Fibroblast of pulmonary artery (primary cell): ENCODE measurements at regions not wholly inside any gene's neighbourhood (a gene's known extent, or its start where the extent isn't known, plus 50 kb on each side); places are given as distances from the start of the nearest gene placed in this dataset.

ENCODE experiments used
- DNase-seq: peaks from one replicate; pipeline ENCODE4 v3.0.0-alpha.2; 2010; ENCODE audit warnings: low read depth
- H3K4me3 ChIP-seq: replicated peaks from 2 replicates; pipeline ENCODE4 v1.5.1; 2011; ENCODE audit warnings: low read depth, mild to moderate bottlenecking, control low read depth, low read length, moderate library complexity
- CTCF ChIP-seq: IDR thresholded peaks from 2 replicates; pipeline ENCODE4 v1.5.1; 2011; ENCODE audit warnings: mild to moderate bottlenecking, control low read depth, low read length, inconsistent platforms; ENCODE audit errors: missing control alignments

- H3K4me3 ChIP-seq = no peak overlapping the region
- no peak for TF ChIP-seq CTCF
- no peak for DNase-seq
These were observed 2211.8 kb downstream of the LRRC4C start for GRCh38 chr11:39247570-39248137.

GRCh38 chr11:39239553-39239952 lies 2219.9 kb downstream of the LRRC4C start:
- no peak for DNase-seq
- no peak overlapping the region for H3K4me3 ChIP-seq
- TF ChIP-seq CTCF = no peak

- TF ChIP-seq CTCF = no peak
- no peak for DNase-seq
- H3K4me3 ChIP-seq = no peak overlapping the region
These were observed 2222.5 kb downstream of the LRRC4C start for GRCh38 chr11:39236916-39237315.

- TF ChIP-seq CTCF = no peak
- DNase-seq = no peak
- no peak overlapping the region for H3K4me3 ChIP-seq
These were observed 2237.8 kb downstream of the LRRC4C start for GRCh38 chr11:39221550-39222138.

GRCh38 chr11:39220501-39221230 lies 2238.8 kb downstream of the LRRC4C start:
- no peak for TF ChIP-seq CTCF
- no peak overlapping the region for H3K4me3 ChIP-seq
- no peak for DNase-seq

GRCh38 chr11:39220069-39220468 lies 2239.4 kb downstream of the LRRC4C start:
- H3K4me3 ChIP-seq = no peak overlapping the region
- no peak for TF ChIP-seq CTCF
- no peak for DNase-seq
